HCT116 (cell line): ENCODE measurements at regions not wholly inside any gene's neighbourhood (a gene's known extent, or its start where the extent isn't known, plus 50 kb on each side); places are given as distances from the start of the nearest gene placed in this dataset.

Source experiments
- CEBPB ChIP-seq: IDR thresholded peaks from 2 replicates; pipeline ENCODE4 v1.6.1; 2012; ENCODE audit warnings: low read depth
- CTCF ChIP-seq, 3 experiments: fragments of 200-600 bp in 1 of 3; sonication (generic) in 1 of 3; IDR thresholded peaks in 2 of 3; conservative IDR thresholded peaks in 1 of 3; 2 replicates each; pipeline ENCODE4 v1.5.1; 2012 to 2017; ENCODE audit warnings: low read depth in 2 of 3, low read length in 2 of 3, antibody characterized with exemption in 1 of 3, borderline replicate concordance in 1 of 3, control low read depth in 1 of 3, mild to moderate bottlenecking in 1 of 3, mixed read lengths in 1 of 3, mixed run types in 1 of 3, moderate library complexity in 1 of 3; ENCODE audit not compliant: insufficient read depth in 1 of 3
- EZH2 ChIP-seq: fragments of 200-600 bp; sonication (generic); IDR thresholded peaks from 2 replicates; pipeline ENCODE4 v1.6.1; 2017; ENCODE audit warnings: antibody characterized with exemption, mixed run types
- EZH2phosphoT487 ChIP-seq: fragments of 200-600 bp; IDR thresholded peaks from 2 replicates; pipeline ENCODE4 v1.6.1; 2018; ENCODE audit warnings: antibody characterized with exemption, borderline replicate concordance
- FOSL1 ChIP-seq: IDR thresholded peaks from 2 replicates; pipeline ENCODE4 v1.6.1; 2012; ENCODE audit warnings: low read depth
- JUND ChIP-seq: IDR thresholded peaks from 2 replicates; pipeline ENCODE4 v1.6.1; 2012
- POLR2A ChIP-seq: IDR thresholded peaks from 2 replicates; pipeline ENCODE4 v1.7.0; 2011; ENCODE audit warnings: borderline replicate concordance; ENCODE audit not compliant: insufficient read depth, insufficient read length; ENCODE audit errors: extremely low read depth
- POLR2AphosphoS5 ChIP-seq: IDR thresholded peaks from 2 replicates; pipeline ENCODE4 v1.6.1; 2011; ENCODE audit warnings: mild to moderate bottlenecking, low read depth, low read length, moderate library complexity
- SIN3A ChIP-seq: IDR thresholded peaks from 2 replicates; pipeline ENCODE4 v1.6.1; 2012; ENCODE audit warnings: low read depth
- SP1 ChIP-seq: IDR thresholded peaks from 2 replicates; pipeline ENCODE4 v1.6.1; 2012; ENCODE audit warnings: low read depth
- SRF ChIP-seq: IDR thresholded peaks from 2 replicates; pipeline ENCODE4 v1.6.1; 2012; ENCODE audit warnings: low read depth
- YY1 ChIP-seq: IDR thresholded peaks from 2 replicates; pipeline ENCODE4 v1.6.1; 2011; ENCODE audit warnings: low read length, low read depth, moderate library complexity, mild to moderate bottlenecking; ENCODE audit not compliant: insufficient replicate concordance; ENCODE audit errors: extremely low read depth
- ZNF274 ChIP-seq: fragments of 200-500 bp; sonication (Bioruptor generic); IDR thresholded peaks from 2 replicates; pipeline ENCODE4 v1.6.1; 2014; ENCODE audit warnings: mild to moderate bottlenecking, low read depth, low read length, inconsistent platforms
- TF ChIP-seq, protein P1 (sequence below): IDR thresholded peaks from 2 replicates; pipeline ENCODE4 v1.6.1; 2012

DNA sequence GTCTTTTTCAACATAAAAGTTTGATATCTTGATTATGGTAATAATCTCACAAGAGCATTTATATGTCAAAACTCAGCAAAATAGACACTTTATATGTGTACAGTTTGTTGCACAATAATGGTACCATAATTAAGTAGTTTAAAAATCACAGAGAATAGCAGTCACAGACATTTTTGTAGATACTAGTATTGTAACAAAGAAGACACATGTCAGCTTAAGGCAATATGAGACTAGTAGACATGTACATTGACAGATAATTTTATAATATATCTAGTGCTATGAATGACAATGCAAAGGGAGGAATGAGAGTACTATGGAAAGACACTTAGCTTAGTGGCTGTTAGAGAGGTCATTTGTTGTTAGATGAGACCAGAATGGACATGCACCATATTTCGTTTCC lies 1490.6 kb upstream of the CDH6 start:
- TF ChIP-seq POLR2A (no peak), FOSL1 (no peak), CTCF (IDR thresholded peaks at IDR 0.05 in 2 of 3, conservative IDR thresholded peaks at IDR 0.05 in 1 of 3; ENCODE audit: borderline replicate concordance in 1 of 3, insufficient read depth in 1 of 3, low read depth in 2 of 3, low read length in 2 of 3) (no peak), POLR2AphosphoS5 (no peak), ZNF274 (no peak), EZH2 (no peak), SIN3A (no peak), EZH2phosphoT487 (no peak), YY1 (no peak), SP1 (no peak), SRF (no peak), CEBPB (no peak), JUND (no peak)
- TF ChIP-seq, protein P1, sequence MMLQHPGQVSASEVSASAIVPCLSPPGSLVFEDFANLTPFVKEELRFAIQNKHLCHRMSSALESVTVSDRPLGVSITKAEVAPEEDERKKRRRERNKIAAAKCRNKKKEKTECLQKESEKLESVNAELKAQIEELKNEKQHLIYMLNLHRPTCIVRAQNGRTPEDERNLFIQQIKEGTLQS, result no peak
